Fibroblast of pulmonary artery (primary cell): ENCODE measurements at regions not wholly inside any gene's neighbourhood (a gene's known extent, or its start where the extent isn't known, plus 50 kb on each side); places are given as distances from the start of the nearest gene placed in this dataset.

ENCODE experiments used
- DNase-seq: peaks from one replicate; pipeline ENCODE4 v3.0.0-alpha.2; 2010; ENCODE audit warnings: low read depth
- H3K4me3 ChIP-seq: replicated peaks from 2 replicates; pipeline ENCODE4 v1.5.1; 2011; ENCODE audit warnings: low read depth, mild to moderate bottlenecking, control low read depth, low read length, moderate library complexity
- CTCF ChIP-seq: IDR thresholded peaks from 2 replicates; pipeline ENCODE4 v1.5.1; 2011; ENCODE audit warnings: mild to moderate bottlenecking, control low read depth, low read length, inconsistent platforms; ENCODE audit errors: missing control alignments

GRCh38 chr1:239858529-239858928 is 233.2 kb upstream of the FMN2 start:
- no peak for TF ChIP-seq CTCF

GRCh38 chr1:239861985-239862384 is 229.7 kb upstream of the FMN2 start:
- no peak for TF ChIP-seq CTCF
- DNase-seq, result no peak
- H3K4me3 ChIP-seq, result no peak overlapping the region

More at GRCh38 chr1:239858529-239858928, 233.2 kb upstream of the FMN2 start:
- H3K4me3 ChIP-seq, result no peak overlapping the region
- DNase-seq, result no peak

GRCh38 chr1:239868058-239868832 is 223.4 kb upstream of the FMN2 start:
- TF ChIP-seq CTCF, result no peak
- no peak overlapping the region for H3K4me3 ChIP-seq
- no peak for DNase-seq

GRCh38 chr1:239870194-239870593 is 221.5 kb upstream of the FMN2 start:
- TF ChIP-seq CTCF, result no peak
- H3K4me3 ChIP-seq, result no peak overlapping the region
- DNase-seq, result no peak

GRCh38 chr1:239872626-239873025 is 219.1 kb upstream of the FMN2 start:
- DNase-seq, result no peak
- no peak for TF ChIP-seq CTCF

GRCh38 chr1:239874831-239875230 is 216.9 kb upstream of the FMN2 start:
- no peak for TF ChIP-seq CTCF
- DNase-seq, result no peak
- H3K4me3 ChIP-seq, result no peak overlapping the region

More at GRCh38 chr1:239872626-239873025, 219.1 kb upstream of the FMN2 start:
- H3K4me3 ChIP-seq, result no peak overlapping the region
